NCI-H1105 treated with DMSO at 0.1 percent for 48 hours (cell line): ENCODE measurements at regions not wholly inside any gene's neighbourhood (a gene's known extent, or its start where the extent isn't known, plus 50 kb on each side); places are given as distances from the start of the nearest gene placed in this dataset.
A peak's percentile ranks its signal among the peaks of the same experiment; 100 is the strongest.

Source experiments
- DNase-seq: peaks from one replicate; lab custom pipeline; 2025; lab: John Stamatoyannopoulos, UW

- peak; percentile 28 for DNase-seq
Observed at GRCh38 chr2:121897335-121897970, 142.0 kb downstream of the TSN start.

GRCh38 chr2:121898483-121898882, 143.0 kb downstream of the TSN start:
- no peak for DNase-seq

- no peak for DNase-seq
Observed at GRCh38 chr2:121900391-121900790, 144.9 kb downstream of the TSN start.

- no peak for DNase-seq
Observed at GRCh38 chr2:121902171-121902591, 146.7 kb downstream of the TSN start.

GRCh38 chr2:121902616-121903015, 147.2 kb downstream of the TSN start:
- no peak for DNase-seq

GRCh38 chr2:121903037-121903689, 147.7 kb downstream of the TSN start:
- DNase-seq, result peak; percentile 45

GRCh38 chr2:121904656-121905055, 149.2 kb downstream of the TSN start:
- DNase-seq, result no peak

- no peak for DNase-seq
Observed at GRCh38 chr2:121905201-121905600, 149.8 kb downstream of the TSN start.

- DNase-seq, result no peak
Observed at GRCh38 chr2:121906170-121906569, 150.7 kb downstream of the TSN start.

GRCh38 chr2:121907928-121908327, 152.5 kb downstream of the TSN start:
- DNase-seq, result peak; percentile 31

GRCh38 chr2:121910139-121910538, 154.7 kb downstream of the TSN start:
- DNase-seq, result no peak

- no peak for DNase-seq
Observed at GRCh38 chr2:121911036-121911435, 155.6 kb downstream of the TSN start.

GRCh38 chr2:121917143-121917542, 161.7 kb downstream of the TSN start:
- DNase-seq, result no peak

GRCh38 chr2:121918231-121918630, 162.8 kb downstream of the TSN start:
- DNase-seq, result no peak

- no peak for DNase-seq
Observed at GRCh38 chr2:121919803-121920202, 164.4 kb downstream of the TSN start.

GRCh38 chr2:121925466-121925865, 170.0 kb downstream of the TSN start:
- DNase-seq, result no peak

GRCh38 chr2:121943285-121943684, 187.8 kb downstream of the TSN start:
- DNase-seq, result no peak

- no peak for DNase-seq
Observed at GRCh38 chr2:121944072-121944831, 188.8 kb downstream of the TSN start.

GRCh38 chr2:121947674-121948073, 192.2 kb downstream of the TSN start:
- DNase-seq, result no peak

- no peak for DNase-seq
Observed at GRCh38 chr2:121949271-121949670, 193.8 kb downstream of the TSN start.

GRCh38 chr2:121955426-121955825, 200.0 kb downstream of the TSN start:
- DNase-seq, result peak; percentile 88

GRCh38 chr2:121955872-121956271, 200.4 kb downstream of the TSN start:
- no peak for DNase-seq

- no peak for DNase-seq
Observed at GRCh38 chr2:121960251-121960650, 204.8 kb downstream of the TSN start.
